ENCODE measurements at regions not wholly inside any gene's neighbourhood (a gene's known extent, or its start where the extent isn't known, plus 50 kb on each side); places are given as distances from the start of the nearest gene placed in this dataset.

DNA sequence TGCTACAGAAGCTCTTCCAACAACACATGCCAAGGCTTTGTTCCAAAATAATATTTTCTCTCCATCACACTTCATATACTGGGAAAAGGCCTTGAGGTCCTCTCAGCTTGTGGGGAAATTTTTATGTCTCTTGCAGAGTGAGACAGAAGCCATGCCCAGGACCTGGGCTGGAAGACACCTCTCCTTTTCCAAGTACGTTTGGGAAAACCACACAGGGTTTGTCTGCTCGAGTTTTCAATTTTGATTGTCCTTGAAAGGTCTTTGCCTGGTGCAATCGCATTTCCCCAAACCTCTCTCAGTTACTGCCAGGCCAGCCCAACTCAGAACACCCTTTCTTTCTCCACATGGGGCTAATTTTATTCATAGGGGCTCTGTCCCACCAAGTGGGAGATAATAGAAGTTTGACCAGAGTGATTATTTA, 272.2 kb downstream of the OSR1 start:
- no peak for DNase-seq

DNA sequence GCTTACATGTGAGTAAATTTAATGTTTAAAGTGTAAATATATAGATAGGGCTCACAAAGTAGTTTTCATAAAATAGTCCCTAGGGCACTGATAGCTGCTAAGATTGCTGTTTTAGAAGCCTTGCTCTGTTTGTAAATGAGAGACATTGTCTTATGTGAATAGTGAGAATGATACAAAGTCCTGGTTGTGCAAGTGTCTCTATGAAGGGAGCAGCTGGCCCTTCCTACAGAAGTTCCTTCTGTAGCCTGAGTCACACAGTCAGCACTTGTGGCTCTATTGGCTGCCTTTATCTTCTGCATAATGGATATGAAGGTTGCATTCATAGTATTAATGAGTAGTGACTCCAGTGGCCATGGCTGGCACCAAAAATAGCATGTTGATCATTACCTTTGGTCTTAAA, 279.7 kb downstream of the OSR1 start:
- no peak for DNase-seq

DNA sequence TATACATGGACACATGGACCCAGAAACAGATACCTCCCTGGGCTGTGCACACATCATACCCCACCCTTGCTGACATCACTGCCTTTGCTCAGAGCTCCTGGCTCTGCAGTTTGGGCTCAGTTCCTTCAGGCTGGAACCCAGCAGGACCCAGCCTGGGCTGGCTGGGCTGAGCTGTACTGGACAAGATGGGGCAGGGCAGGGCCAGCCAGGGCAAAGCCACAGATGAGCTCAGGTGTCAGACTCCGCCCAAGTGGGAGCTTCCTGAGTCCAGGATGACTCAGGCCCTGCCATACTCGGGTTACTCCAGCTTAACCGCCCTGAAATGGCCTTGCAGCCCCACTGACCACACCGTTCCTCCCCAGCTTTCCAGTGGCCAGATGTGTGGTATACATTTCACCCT, 284.9 kb downstream of the OSR1 start:
- DNase-seq = no peak

DNA sequence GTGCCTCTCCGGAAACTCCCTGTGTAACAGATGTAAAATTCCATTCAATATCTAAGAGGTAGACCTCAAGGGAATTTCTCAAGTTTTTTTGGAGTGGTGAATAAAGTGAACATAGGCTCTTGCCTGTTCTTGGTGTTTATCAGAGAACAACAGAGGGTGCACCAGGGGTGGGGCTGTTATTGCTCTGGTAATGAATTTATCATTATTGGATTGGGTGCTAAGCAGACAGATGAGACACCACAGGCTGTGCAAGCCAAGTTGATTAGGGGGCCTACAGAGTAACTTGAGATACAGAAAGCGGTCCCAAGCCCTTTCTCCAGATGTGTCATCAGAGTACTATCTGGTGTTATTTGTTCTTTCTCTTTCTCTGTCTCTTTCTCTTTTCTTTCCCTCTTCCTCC, 286.3 kb downstream of the OSR1 start:
- no peak for DNase-seq

DNA sequence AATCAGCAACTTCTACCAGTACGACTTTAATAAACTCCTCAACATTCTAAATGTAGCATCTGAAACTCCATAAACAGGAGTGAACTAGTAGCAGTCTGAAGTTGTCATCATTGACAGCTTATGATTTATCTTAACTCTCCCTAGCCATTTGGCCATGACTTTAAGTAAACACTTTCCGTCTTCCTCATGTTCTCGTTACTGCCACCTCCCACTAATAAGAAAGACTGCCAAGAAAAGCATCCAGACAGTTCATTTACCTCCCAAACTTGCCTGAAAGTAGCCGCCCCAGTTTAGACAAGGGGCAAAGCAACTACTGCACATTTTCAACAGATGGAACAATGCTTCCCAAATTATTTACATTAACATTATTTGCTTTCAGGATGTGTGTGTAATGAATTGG, 287.5 kb downstream of the OSR1 start:
- DNase-seq = no peak

DNA sequence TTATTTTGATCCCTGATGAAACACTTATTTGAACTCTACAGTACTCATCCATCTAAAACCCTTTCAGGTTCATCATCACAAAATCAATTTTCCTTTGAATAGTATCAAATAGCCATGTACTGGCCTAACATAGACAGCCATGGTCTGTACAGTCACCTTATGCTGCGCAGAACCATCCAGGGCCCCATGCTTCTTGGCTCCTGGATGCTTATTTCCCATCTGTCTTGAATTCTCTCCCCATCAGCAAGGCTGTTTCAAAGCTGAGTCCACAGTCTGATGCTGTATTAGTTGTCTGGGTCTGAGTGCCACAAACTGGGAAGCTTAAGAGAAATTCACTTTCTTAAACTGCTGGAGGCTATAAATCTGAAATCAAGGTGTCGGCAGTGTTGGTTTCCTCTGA, 290.2 kb downstream of the OSR1 start:
- DNase-seq = no peak

DNA sequence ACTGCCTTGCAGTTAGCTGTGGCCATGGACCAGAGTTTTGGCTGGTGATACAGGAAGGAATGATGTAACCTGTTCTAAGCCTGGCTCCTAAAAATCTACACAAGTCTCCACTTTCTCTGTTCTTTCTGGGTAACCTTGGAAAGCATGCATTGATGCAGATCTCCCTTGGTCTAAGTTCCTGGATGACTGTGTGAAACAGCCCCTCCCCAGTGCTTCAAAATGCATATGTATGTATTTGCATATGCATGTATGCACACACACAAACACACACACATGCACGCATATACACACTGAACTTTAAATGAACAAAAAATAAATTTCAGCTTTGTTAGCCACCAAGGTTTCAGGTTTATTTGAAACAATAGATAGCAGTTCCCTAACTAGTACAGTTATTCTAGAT, 296.1 kb downstream of the OSR1 start:
- DNase-seq = no peak

DNA sequence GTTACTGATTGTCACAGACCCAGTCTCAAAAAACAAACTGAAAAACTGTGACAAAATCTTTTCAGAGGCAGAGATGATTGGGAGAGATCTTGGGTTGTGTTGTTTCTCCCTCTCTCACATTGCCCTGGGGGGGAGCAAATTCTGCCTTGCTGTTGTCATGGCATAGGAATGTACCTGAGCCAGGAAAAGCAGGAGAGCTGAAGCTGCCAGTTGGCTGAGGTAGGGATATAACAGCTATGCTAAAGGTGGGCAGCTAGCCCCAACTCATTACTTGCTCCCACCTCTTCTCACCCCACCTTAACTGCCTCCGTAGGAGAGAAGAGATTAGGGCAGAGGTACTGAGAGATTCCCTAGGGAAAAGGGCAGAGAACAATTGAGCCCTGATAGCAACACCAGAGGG, 299.3 kb downstream of the OSR1 start:
- no peak for DNase-seq

DNA sequence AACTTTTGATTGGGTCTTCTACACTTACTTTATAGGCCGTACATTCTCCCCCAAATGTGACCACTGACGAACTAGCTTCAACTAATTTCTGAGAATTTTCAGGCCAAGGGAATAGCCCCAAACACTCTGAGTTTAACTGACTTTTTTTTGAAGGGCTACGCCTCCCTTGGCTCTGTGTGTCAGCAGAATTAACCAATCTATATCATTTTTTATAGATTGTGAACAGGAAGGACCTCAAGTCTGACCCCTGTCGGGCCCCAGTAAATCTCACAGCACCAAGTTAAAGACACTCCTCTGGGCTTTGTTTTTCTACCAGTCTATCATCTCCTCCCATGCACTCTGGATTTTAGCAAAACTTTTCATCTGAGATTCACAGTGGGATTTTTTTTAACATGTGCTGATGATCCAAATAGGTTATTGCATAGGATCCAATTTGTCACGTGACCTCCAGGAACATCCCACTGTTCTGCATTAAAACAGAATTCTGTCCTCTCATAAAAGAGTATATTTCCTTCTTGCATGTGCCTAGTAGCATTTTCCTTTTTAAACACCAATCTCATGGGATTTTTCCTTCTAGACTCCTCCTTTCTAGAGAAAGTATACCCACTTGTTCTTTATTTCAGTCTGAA, 307.1 kb downstream of the OSR1 start:
- DNase-seq = no peak

DNA sequence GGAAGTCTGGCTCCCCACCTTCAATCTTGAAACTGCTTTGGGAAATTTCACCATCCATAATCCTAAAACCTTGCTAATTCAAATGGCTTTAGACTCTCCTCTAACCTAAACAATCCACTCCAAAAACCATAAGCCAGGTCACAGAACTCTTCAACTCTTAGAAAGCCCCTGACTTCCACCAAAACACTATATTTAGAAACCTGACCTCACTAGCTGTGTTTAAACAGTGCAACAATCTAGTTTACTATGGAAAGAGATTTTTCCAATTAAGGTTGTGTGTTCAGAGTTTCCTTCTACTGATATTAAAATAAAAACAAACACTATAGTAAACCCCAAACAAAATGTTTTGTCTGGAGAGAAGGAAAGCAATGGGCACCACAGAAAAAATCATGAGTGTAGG, 308.1 kb downstream of the OSR1 start:
- no peak for DNase-seq

DNA sequence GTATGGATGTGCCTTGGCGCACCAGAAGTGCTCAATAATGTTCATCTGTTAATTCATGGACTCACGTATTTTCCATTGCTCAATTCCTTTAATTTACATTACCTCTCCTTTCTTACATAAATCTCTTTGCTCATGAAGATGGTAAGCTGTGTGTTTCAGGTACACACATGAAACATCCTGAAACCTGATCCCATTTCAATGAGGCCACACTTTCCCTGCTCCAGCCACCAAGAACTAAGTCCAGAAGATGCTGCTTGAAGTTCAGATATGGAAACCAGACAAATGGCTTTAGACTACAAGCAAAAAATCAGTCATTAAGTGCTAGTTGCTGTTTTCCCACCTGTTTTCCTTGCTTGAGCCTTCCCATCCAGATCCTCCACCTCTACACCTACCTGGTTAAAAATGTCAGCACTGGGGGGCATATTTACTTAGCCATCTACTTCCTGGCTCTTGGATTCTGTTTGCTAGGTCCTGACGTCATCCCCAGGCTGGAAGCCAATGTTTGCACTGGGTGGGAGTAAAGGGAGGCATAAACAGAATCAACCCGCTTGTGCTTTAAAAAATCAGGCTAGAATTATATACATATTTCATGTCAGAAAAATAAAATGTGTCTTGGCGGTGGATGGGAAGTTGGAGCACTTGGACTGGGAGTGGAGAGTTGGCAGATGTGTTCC, 309.7 kb downstream of the OSR1 start:
- DNase-seq = no peak

DNA sequence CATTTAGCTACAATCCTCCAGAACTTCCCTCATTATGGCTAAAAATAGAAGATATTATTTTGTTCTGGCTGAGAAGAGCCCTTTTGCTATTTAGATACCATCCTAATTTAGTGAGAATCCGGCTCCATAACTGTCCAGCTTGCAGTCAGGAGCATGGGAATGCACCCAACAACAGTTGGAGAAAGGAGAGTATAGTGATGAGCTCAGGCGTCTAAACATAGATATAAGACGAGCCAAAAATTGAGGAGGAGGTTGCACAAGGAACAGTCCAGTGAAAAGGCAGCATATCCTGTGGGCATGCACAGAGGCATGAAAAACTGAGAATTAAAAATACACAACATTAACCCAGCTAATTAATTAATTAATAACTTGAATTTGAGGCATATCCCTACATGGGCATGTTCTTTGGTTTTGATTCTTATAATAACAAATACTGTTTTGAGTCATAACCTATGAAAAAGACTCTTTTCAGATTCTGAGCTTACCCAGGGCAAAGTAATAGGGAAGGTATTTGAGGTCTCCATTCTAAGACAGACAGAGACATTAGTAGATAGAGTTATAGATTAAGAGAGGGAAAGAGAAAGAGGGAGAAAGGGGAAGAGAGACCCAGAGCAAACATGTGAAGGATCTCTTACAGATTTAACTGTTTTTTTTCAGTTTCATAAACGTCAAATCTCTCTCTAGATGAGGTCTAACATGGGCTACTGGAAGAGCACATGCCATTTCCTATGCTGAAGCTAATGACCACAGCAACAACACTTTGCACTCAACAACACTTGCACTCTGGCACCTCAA, 311.2 kb downstream of the OSR1 start:
- no peak for DNase-seq

DNA sequence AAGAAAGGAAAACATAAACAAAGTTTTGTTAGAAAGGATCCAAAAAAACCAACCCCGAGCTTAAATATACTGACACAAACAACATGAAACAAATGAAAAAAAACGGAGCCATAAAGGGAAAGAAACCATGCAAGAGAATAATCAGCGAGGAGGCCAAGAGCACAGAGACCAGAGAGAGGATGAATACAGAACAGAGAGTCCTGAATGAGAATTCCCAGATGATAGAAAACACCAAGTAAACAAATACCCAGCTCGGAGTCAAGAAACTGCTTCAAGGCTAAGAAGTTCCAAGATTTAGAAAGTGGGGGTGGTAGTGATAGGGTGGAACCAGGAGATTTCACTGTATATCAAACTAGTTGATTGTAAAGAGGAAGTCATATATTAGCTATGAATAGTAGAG, 313.3 kb downstream of the OSR1 start:
- no peak for DNase-seq

DNA sequence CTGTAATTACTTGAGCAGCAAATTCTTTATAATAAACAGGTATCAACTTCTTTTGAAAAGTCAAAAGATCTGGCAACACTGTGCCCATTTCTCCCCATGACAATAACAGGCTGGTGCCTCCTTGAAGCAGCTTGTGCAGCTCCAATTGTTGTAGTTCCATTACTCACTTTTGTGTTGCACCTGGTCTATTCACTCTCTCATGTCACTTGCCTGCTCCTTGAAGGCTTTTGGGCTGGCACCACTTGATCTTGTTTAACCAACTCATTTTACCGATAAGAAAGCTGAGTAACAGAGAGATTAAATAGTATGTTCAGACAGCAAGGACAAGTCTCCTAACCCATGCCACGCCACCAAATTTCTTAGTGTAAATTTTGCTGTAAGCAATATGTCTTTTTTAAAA, 314.5 kb downstream of the OSR1 start:
- no peak for DNase-seq

DNA sequence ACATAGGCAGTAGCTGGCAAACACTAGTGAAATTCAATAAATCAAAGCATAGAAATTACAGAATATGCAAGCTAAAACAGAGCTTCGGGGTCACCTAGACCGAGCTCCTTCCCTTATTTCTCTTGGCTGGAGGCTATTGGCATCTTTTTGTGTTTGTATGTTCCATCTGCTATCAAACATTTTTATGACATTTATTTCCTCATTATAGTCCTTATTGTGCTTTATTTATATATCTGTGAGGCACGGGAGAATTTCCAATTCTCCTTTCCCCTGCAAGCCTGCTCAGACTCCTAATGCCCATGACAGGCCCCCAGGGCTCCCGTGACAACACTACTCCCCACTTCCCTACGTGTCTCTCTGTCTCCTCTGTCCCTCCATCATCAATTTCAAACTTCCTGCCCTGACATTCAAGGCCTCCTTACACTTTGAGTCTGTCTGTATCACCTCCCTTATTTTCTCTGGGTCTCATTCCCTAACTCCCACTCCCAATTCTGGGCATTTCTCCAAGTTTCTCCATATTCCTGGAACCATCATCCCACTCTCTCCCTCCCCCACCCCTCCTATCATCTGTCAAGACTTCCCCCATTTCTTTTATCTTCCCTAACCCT, 316.9 kb downstream of the OSR1 start:
- DNase-seq = no peak

DNA sequence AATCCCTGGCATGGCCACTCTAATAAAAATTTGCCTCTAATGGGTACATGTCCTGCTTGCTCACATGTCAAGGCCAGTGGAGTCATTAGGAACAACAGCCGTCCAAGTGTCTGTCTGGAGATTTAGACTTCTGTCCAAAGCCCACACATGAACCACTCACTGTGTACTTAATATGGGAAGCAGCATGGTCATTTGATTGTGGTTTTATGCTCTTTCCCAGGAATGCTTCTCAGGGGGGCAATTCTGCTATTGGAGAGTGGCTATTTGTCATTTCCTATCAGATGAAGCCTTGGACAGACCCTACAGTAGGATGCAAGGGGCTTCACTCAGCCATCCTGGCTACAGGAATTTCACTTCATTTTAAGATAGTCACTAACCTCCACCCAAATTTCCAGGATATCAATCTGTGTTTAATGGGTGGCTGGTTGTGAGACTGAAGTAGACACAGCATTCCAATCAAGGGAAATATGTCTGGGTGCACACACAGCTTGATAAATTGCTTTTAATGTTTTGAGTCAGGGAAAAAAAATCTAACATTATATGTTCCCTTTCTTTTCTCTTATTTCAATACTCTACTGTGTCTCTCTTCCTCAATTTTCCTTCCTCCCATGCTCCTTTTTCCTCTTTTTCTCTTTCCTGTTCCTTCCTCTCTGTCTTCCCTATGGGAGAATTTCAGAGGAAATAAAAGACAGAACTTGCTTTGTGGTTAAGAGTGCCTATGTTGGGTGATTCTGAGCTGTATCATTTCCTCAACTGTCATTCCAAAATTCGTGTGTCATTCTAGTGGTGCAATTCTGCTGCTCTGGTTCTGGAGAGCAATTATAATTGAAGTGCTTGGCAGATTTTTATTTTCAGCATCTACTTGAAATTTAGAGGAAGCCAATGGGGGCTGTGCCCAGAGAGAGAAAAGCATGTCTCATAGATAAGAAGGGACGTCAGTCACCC, 320.1 kb downstream of the OSR1 start:
- no peak for DNase-seq

DNA sequence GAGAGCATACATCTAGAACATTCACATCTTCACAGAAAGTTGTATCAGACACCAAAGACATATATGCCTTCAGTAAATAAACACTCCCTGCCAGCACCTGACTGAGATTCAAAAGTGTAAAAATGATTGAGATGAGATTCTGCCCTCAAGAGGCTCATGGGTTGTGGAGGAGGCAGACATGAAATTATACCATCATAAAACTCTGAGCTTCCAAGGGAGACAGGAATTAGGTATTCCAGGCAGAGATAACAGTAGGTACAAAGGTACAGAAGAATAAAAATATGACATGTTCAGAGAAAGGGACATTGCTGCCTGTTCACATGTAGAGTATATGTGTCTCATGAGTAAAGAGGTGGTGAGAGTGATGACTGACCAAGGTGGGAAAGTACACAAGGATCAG, 322.3 kb downstream of the OSR1 start:
- DNase-seq = no peak

DNA sequence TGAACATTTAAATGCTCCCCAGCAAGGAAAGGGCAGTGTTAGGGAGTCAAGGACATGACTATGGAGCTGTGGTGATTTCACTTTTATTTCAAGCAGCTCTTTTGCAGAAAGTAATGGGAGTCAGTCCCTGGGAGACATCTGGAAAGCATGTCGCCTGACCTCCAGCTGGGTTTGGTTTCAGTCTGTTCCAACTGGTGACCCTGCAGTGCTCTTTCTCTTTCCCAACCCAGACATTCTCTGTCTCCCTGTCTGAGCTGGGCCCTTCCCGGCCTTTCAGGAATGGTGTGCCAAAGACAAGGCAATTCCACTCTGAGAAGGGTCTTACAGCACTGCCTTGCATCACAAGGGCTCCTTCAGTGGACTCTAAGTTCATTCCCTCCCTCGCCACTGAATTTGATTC, 323.2 kb downstream of the OSR1 start:
- DNase-seq = no peak

DNA sequence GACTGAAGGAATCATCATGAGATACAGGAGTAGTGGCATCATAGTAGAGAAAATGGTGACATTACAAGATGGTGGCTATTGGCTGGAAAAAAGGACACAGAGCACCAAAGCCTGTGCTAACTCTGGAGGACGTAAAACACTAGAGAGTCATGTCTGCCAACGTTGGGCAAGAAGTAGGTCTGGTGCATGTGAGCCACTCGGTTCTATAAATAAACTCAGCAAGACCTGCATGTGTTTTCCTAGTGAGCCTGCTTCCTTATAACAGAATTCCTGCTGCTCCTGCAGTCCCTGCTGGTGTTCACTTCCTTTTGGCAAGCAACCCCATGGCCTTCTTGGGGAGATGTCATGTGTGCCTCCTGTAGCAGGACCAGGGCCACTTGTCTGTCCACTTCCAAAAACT, 325.2 kb downstream of the OSR1 start:
- no peak for DNase-seq

DNA sequence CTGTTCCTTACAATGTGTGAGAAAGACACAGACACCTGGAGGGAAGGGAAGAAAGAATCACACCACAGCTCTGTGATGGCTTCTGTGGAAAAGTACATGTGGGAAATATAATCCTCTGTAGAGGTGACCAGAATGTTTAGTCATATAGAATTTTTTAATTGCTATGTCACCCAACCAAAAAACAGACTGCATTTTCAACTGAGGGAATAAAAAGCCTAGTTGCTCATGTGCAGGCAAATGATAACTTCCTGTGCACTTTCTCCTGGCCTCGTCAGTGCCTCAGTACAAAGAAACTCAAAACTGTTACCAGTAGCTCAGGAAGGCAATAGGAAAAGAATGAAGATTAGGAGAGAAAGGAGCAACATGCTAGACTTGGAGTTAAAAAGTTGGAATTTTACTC, 326.8 kb downstream of the OSR1 start:
- DNase-seq = no peak

DNA sequence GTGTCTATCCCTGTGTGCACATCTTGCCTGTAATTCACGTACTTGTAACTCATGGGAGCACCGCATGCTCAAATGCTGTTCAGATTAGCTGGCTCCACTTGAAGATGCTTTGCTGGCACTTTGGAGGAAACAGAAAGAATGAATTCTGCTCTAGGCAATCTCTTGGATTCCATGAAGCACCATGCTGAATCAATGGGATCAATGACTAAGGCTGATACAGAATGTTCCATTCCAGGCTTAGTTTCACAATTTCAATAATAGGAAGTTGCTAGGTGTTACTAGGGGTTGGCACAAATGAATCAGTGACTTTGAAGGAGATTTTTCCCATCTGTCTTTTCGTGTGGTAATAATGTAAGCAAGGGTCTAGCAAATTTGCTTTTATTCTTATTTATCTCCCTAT, 328.8 kb downstream of the OSR1 start:
- no peak for DNase-seq

DNA sequence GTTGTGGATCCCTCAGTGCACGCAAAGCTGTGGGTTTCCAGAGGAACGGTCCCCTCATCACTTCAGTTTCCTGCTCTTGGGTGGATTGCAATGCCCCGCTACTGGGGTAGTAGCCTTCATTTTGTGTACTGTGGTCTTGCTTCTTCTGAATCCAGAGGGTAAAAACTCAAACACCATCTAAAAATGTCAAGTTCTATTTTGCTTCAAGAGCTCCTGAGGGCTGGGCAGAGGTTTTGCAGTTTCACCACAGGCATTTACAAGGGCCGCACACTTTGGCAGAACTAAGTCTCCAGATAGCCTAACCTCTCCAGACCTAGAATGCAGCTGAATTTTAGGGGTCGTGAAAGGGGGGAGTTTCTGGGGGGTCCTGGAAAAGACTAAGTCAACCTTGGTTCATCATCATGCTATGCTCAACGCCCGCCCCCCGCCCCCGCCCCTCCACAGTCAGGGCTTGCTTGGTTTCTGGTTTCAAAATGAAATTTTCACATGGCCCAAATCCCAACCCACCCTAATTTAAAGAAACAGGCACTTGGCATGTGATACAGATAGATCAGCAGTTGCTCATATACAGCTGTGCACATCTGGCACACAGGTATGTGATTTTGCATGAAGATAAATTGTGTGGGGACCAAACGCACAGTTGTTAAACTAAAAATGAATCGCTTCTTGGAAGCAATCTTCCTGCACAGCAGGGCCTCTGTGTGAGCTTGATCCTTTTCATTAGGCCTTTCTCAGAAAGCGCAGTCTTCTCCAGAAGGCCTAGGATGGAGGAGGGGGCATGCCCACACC, 329.6 kb downstream of the OSR1 start:
- no peak for DNase-seq
